Thyroid gland (tissue), 4 donors: ENCODE measurements at regions not wholly inside any gene's neighbourhood (a gene's known extent, or its start where the extent isn't known, plus 50 kb on each side); places are given as distances from the start of the nearest gene placed in this dataset.
"Not testable (repeated sequence)": the region's sequence is repeated elsewhere in the genome, so short reads cannot be mapped to it uniquely, and the experiment has no call there.

Source experiments
- DNase-seq, 2 donors: peaks; one replicate each; pipeline ENCODE4 v3.0.0-alpha.2; 2019
- H3K27ac ChIP-seq, 3 donors: fragments of 200-600 bp; sonication (generic); 1 replicate in 2 of 3; 2 replicates in 1 of 3; pipeline ENCODE4 v1.5.1; 2016 to 2019; ENCODE audit warnings: mild to moderate bottlenecking in 1 of 3, moderate library complexity in 1 of 3
- H3K27me3 ChIP-seq: fragments of 200-600 bp; sonication (generic); one replicate; pipeline ENCODE4 v1.5.1; 2019
- H3K36me3 ChIP-seq, 2 donors: fragments of 200-600 bp; sonication (generic); one replicate each; pipeline ENCODE4 v1.5.1; 2016 to 2019
- H3K4me1 ChIP-seq, 2 donors: fragments of 200-600 bp; sonication (generic); one replicate each; pipeline ENCODE4 v1.5.1; 2017 to 2019
- H3K4me3 ChIP-seq, 3 donors: fragments of 200-600 bp; sonication (generic); replicated peaks in 1 of 3; 1 replicate in 2 of 3; 2 replicates in 1 of 3; pipeline ENCODE4 v1.5.1; 2016; ENCODE audit warnings: mild to moderate bottlenecking in 1 of 3
- H3K9me3 ChIP-seq: fragments of 200-600 bp; sonication (generic); one replicate; pipeline ENCODE4 v1.5.1; 2017
- CTCF ChIP-seq, 6 experiments: fragments of 200-600 bp in 3 of 6; fragments of 450-650 bp in 3 of 6; sonication (generic) in 3 of 6; IDR thresholded peaks; one replicate each; pipeline ENCODE4 v1.5.1; 2016 to 2019; ENCODE audit warnings: antibody characterized with exemption in 6 of 6, mild to moderate bottlenecking in 2 of 6, inconsistent platforms in 1 of 6, moderate library complexity in 1 of 6
- POLR2A ChIP-seq, 2 donors: fragments of 450-650 bp; IDR thresholded peaks; one replicate each; pipeline ENCODE4 v1.6.1; 2017; ENCODE audit warnings: antibody characterized with exemption in 2 of 2, mild to moderate bottlenecking in 2 of 2, moderate library complexity in 1 of 2
- WGBS, 2 donors: methylation state at CpG; one replicate each; pipeline ENCODE4 v1.1.5; 2017; 5-methylcytosine and 5-hydroxymethylcytosine counted together
- intact Hi-C: fragments of 100-400 bp; cut with DNase I; formaldehyde crosslinking; loops from one replicate; pipeline ENCODE4 v1.15.1; 2023

DNA sequence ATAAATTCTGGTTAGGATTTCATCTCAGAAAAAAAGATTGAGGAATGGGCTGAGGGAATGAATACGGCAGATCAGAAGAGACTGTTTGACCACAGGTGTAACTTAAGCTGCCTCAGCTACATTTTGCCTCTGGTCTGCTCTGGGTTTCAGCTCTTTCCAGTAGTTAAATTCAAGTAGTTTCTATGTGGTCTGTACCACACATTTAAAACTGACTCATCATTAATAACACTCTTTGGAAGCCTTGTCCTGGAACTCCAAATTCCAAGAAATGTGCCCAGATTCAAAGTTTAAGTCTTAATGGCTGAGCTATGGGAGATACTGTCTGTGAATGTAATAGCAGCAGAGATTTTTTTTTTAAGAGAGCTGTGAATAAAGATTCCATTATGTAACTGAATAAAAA, 133.1 kb upstream of the IGSF10 start:
- Histone ChIP-seq H3K4me1 (no peaks in the 10 kb centered on the region), H3K36me3 (no peaks in the 10 kb centered on the region), H3K27ac (no peak overlapping the region), H3K4me3 (no peak overlapping the region), H3K9me3 (no peaks in the 10 kb centered on the region), H3K27me3 (no peaks in the 10 kb centered on the region)
- WGBS, 2 donors, result 88% methylated on average over 1 of the region's 1 CpG
- intact Hi-C loops, result no loop called here
- DNase-seq, result no peak
- TF ChIP-seq POLR2A (IDR thresholded peaks at IDR 0.05) (no peak), CTCF (IDR thresholded peaks at IDR 0.05) (no peak)

DNA sequence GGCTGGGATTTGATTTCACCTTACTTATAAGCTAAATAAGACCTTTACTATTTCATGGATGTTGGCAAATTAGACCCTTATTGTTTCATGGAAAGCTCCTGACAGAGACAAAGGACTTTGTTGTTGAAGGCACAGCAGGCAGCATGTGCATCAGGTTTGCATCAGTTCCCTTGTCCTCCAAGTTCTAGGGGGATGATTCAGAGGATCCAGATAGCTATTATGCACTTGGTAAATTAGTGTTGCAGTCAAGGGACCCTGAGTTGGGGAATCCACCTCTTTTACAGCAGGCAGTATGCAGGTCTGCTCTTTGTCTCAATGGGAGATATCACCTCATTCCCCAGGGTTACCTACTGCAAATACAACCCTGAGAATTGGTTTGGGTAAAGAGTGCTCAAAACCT, 131.4 kb upstream of the IGSF10 start:
- H3K4me1 ChIP-seq, result no peaks in the 10 kb centered on the region
- DNase-seq, result no peak
- TF ChIP-seq CTCF (IDR thresholded peaks at IDR 0.05) (no peak), POLR2A (IDR thresholded peaks at IDR 0.05) (no peak)

GRCh38 chr3:151591441-151591840, 130.6 kb upstream of the IGSF10 start:
- Histone ChIP-seq H3K9me3 (no peaks in the 10 kb centered on the region), H3K4me1 (no peaks in the 10 kb centered on the region), H3K36me3 (no peaks in the 10 kb centered on the region), H3K27me3 (no peaks in the 10 kb centered on the region), H3K4me3 (no peak overlapping the region), H3K27ac (no peak overlapping the region)
- WGBS, 2 donors, result 82 to 91% methylated on average over 1 of the region's 1 CpG
- TF ChIP-seq CTCF (IDR thresholded peaks at IDR 0.05) (no peak), POLR2A (IDR thresholded peaks at IDR 0.05) (no peak)
- intact Hi-C loops, result no loop called here
- no peak for DNase-seq

More for the DNA sequence above, 131.4 kb upstream of the IGSF10 start:
- Histone ChIP-seq H3K27ac (no peak overlapping the region), H3K9me3 (no peaks in the 10 kb centered on the region), H3K36me3 (no peaks in the 10 kb centered on the region), H3K4me3 (no peak overlapping the region), H3K27me3 (no peaks in the 10 kb centered on the region)
- intact Hi-C loops, result no loop called here

DNA sequence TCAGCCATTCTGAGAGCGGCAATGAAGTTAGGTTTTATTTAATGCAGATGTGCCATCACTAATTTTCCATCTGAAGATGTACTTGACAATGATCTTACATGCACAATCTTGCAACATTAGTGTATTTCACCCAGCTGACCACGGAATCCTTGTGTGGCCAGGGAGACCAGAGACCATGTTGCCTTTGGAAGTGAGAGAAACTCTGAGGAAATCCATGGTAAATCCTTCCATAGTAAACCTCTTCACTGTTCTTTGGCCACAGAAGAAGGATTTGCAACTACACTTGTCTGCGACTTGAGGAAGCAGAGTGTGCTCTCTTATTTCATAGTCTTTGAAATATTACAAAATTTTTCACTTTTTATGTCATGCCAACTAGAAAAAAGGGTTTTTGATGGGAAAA, 128.4 kb upstream of the IGSF10 start:
- intact Hi-C loops, result no loop called here
- WGBS, 2 donors, result 74 to 79% methylated on average over 3 of the region's 3 CpGs
- no peaks in the 10 kb centered on the region for H3K9me3 ChIP-seq

DNA sequence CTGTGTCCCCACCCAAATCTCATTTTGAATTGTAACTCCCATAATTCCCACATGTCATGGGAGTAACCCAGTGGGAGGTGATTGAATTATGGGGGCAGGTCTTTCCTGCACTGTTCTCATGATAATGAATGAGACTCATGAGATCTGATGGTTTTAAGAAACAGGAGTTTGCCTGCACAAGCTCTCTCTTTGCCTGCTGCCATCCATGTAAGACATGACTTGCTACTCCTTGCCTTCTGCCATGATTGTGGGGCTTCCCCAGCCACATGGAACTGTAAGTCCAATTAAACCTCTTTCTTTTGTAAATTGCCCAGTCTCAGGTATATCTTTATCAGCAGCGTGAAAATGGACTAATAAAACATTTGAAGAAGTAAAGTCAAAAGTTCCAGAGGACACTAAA, 126.8 kb upstream of the IGSF10 start:
- 91 to 94% methylated on average over 1 of the region's 1 CpG for WGBS, 2 donors
- H3K27ac ChIP-seq, DNase-seq, H3K36me3 ChIP-seq, intact Hi-C loops, H3K9me3 ChIP-seq, H3K4me1 ChIP-seq, H3K4me3 ChIP-seq, H3K27me3 ChIP-seq: not testable (repeated sequence)

More for the DNA sequence above, 128.4 kb upstream of the IGSF10 start:
- Histone ChIP-seq H3K27ac (no peak overlapping the region), H3K36me3 (no peaks in the 10 kb centered on the region), H3K4me3 (no peak overlapping the region), H3K4me1 (no peaks in the 10 kb centered on the region), H3K27me3 (no peaks in the 10 kb centered on the region)
- TF ChIP-seq POLR2A (IDR thresholded peaks at IDR 0.05), result no peak
- no peak for TF ChIP-seq CTCF (IDR thresholded peaks at IDR 0.05)
- no peak for DNase-seq

DNA sequence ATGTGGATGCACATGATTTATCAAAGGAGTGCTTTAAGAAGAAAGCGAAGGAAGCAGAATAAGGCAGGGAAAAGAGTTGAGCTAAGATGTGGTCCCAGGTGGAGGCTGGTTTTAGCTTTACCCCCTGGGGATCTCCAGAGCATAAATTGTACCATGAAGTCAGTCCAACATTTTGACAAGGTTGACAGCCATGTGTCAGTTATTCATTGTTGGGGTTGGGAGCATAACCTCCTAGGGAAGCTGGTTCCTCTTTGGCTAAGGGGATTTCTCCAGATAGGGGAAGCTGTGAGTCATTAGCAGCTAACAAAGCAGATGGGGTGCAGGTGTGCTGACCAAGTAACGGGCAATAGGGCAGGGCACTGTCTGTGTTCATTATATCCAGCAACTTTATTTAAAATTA, 123.7 kb upstream of the IGSF10 start:
- Histone ChIP-seq H3K36me3 (no peaks in the 10 kb centered on the region), H3K27ac (no peak overlapping the region), H3K4me3 (no peak overlapping the region), H3K9me3 (no peaks in the 10 kb centered on the region), H3K4me1 (no peaks in the 10 kb centered on the region), H3K27me3 (no peaks in the 10 kb centered on the region)
- TF ChIP-seq POLR2A (IDR thresholded peaks at IDR 0.05), result no peak
- TF ChIP-seq CTCF (IDR thresholded peaks at IDR 0.05), result no peak
- intact Hi-C loops, result no loop called here
- no peak for DNase-seq
- WGBS, 2 donors, result 52 to 66% methylated on average over 2 of the region's 2 CpGs
